COR-L47 (cell line): ENCODE measurements at regions not wholly inside any gene's neighbourhood (a gene's known extent, or its start where the extent isn't known, plus 50 kb on each side); places are given as distances from the start of the nearest gene placed in this dataset.

Experiments
- DNase-seq: peaks from one replicate; lab custom pipeline; 2025; lab: John Stamatoyannopoulos, UW

- DNase-seq = no peak
Measured at GRCh38 chr14:26204366-26204727, 393.5 kb downstream of the NOVA1 start.

DNA sequence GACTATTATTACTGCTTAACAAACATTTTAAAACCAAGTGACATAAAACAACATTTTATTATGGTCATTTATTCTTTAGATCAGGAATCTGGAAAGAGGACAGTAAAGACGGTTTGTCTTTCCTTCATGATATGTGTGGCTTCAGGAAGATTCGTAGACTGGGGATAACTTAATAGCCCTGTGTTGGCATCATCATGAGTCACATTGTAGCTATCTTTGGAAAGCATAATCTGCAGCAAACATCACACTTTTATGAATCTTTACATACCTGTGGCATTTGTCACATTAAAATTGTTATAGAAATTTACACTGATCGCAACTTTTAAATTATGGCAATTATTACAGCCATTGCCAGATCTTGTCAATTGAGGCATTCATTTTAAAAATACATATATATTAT lies 397.1 kb downstream of the NOVA1 start:
- no peak for DNase-seq

DNA sequence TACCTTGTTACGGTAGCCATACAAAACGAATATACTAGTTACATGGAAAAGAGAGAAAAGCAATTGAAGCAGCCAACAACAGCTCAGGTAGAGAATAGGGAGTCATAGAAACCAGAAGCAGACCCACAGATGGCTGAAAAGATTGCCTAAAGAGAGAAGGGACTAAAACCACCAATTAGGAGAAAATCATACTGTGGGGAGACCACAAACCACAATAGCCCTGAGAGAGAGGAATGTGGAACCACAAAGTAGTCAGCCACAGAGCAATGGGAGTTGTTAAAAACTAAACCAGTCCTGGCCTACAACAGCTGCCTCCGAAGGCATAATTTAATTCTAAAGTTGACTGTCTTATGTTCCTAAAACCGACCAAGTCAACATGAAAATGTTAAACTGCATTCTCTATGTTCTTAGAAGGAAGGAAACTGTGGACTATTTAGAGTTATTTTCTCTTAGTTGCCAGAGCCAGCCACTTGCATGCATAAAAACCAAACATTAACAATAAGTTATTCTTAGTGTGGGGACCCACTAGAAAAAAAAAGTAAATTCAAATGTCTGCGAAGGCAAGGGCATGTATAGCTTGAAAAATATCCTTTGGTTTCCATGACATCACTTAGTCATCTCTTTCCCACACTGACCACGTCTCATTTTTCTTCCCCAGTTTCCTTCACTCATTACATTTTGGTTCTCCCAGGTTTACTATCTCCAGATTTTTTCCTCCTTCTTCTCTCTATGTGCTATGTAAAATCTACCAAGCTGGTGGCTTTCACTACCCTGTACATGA lies 398.1 kb downstream of the NOVA1 start:
- DNase-seq = no peak

- no peak for DNase-seq
Measured at GRCh38 chr14:26199096-26199495, 398.7 kb downstream of the NOVA1 start.

- no peak for DNase-seq
Measured at GRCh38 chr14:26194816-26195215, 403.0 kb downstream of the NOVA1 start.

- no peak for DNase-seq
Measured at GRCh38 chr14:26191671-26192070, 406.2 kb downstream of the NOVA1 start.

GRCh38 chr14:26191123-26191522 lies 406.7 kb downstream of the NOVA1 start:
- DNase-seq = no peak

GRCh38 chr14:26190646-26191045 lies 407.2 kb downstream of the NOVA1 start:
- DNase-seq = no peak

GRCh38 chr14:26187996-26188620 lies 409.7 kb downstream of the NOVA1 start:
- no peak for DNase-seq

- DNase-seq = peak; percentile 57
Measured at GRCh38 chr14:26180221-26180620, 417.6 kb downstream of the NOVA1 start.

DNA sequence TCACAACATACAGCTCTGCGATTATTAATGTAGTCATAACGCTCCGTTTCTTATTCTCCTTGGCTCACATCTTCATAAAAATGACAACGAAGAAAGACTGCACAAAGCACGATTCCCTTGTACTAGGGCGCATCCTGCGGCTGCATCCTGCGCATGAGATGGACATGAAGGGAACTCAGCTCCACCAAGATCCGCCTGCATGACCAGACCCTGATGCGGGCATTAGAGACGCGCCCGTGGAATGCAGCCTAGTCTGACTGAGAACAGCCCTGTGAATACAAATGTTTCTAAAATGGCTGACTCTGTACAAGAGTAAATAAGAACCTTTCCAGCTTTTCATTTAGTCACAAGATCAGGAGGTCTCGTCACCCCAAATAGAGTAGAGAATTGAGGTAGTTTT lies 422.2 kb downstream of the NOVA1 start:
- no peak for DNase-seq

- DNase-seq = no peak
Measured at GRCh38 chr14:26174395-26174794, 423.4 kb downstream of the NOVA1 start.

DNA sequence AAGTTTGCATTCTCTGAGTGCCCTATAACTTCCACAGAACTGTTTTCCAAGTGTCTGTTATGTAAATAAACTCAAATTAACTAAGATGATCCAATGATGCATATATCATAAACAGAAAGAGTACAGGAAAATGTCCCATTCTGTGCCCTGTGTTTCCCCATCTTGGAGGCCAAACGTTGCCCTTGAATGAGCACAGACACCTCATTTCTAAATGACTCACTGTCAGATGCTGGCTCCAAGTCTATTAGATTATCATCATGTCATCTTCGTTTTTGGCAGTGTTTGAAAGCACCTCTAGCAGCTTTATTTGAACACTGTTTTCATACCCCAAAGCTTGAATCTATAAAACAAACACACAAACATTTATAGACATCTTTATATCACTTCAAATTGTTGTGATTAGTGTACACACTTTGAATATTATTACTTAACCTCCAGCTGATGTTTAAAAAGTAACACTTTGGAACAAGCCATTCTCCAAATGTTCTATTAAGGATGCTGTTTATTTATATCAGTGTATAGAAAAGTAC lies 424.2 kb downstream of the NOVA1 start:
- peak; percentile 40 for DNase-seq

DNA sequence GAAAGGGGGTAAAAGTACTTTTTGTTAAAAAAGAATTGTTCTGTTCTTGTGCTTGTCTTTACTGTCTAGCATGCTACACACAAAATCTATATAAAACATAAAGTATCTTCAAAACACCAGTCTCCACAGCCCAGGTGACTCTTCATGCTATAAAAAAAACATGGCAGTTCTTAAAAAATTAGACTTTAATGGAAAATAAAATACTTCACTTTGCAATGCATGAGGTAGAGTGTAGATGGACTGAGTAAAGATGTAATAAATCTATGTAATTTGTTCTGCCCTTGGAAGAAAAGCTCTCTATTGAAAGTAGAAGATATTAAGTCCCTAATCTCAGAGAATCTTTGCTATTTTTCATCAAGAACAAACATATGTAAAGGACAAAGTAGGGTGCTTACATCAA lies 425.4 kb downstream of the NOVA1 start:
- no peak for DNase-seq

- no peak for DNase-seq
Measured at GRCh38 chr14:26170885-26171284, 426.9 kb downstream of the NOVA1 start.

- peak; percentile 44 for DNase-seq
Measured at GRCh38 chr14:26163761-26164160, 434.1 kb downstream of the NOVA1 start.

- no peak for DNase-seq
Measured at GRCh38 chr14:26157517-26157916, 440.3 kb downstream of the NOVA1 start.

DNA sequence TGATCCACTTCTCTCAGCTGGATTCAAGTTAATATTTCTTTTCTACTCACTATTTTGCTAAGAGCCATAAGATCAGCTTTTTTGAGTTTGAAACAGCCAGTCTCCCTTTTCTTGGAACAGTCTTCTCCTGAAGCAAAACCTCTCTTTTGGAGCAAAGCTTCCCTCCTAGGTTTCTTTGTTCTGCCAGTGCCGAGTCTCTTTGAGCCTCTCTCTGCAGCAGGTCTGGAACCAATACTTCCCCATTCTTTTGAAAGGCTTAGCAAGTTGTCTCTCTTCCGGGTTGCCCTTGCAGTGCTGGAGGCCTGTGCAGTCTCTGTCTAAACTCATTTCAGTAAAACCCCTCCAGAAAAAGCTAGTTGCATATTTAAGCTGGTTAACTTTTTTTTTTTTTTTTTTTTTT lies 454.8 kb downstream of the NOVA1 start:
- no peak for DNase-seq

GRCh38 chr14:26138764-26139445 lies 458.9 kb downstream of the NOVA1 start:
- DNase-seq = no peak

GRCh38 chr14:26137161-26137560 lies 460.7 kb downstream of the NOVA1 start:
- no peak for DNase-seq

DNA sequence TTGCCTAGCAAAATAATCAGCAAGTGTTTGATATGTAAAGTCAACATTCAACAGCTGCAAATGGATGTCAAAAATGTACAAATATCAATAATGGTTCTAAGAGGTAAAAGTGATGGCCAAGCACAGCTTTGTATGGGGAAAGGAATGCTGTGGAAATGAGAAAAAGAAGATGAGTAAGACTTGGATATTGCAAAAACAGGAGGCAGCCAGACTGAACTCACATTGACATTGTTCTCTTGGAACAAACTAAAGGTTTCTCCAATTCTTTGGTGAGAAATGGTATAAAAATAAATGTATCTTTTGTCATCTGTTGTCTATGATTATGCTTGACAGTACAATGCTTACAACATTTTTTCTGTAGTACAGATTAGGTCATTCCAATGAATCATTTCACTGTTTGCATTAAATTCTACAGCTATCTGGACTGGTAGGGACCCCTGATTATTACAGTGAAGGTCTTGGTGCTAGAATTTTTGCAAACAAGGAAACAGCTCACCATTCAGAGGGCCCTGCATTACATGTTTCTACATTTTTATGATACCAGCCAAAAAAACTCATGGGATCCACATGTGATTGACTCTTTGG lies 465.7 kb downstream of the NOVA1 start:
- DNase-seq = no peak

GRCh38 chr14:26130690-26131089 lies 467.1 kb downstream of the NOVA1 start:
- DNase-seq = no peak
